ENCODE measurements at regions not wholly inside any gene's neighbourhood (a gene's known extent, or its start where the extent isn't known, plus 50 kb on each side); places are given as distances from the start of the nearest gene placed in this dataset.

GRCh38 chr17:68670967-68671693 lies 70.0 kb upstream of the FAM20A start:
- TF ChIP-seq, protein P1, sequence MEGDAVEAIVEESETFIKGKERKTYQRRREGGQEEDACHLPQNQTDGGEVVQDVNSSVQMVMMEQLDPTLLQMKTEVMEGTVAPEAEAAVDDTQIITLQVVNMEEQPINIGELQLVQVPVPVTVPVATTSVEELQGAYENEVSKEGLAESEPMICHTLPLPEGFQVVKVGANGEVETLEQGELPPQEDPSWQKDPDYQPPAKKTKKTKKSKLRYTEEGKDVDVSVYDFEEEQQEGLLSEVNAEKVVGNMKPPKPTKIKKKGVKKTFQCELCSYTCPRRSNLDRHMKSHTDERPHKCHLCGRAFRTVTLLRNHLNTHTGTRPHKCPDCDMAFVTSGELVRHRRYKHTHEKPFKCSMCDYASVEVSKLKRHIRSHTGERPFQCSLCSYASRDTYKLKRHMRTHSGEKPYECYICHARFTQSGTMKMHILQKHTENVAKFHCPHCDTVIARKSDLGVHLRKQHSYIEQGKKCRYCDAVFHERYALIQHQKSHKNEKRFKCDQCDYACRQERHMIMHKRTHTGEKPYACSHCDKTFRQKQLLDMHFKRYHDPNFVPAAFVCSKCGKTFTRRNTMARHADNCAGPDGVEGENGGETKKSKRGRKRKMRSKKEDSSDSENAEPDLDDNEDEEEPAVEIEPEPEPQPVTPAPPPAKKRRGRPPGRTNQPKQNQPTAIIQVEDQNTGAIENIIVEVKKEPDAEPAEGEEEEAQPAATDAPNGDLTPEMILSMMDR (IDR thresholded peaks at IDR 0.05) = no peak
- no peak for TF ChIP-seq POLR2A (IDR thresholded peaks at IDR 0.05)
- no peak for TF ChIP-seq EP300 (IDR thresholded peaks at IDR 0.05)

Measured in stomach (tissue), 4 donors.